ENCODE measurements at regions not wholly inside any gene's neighbourhood (a gene's known extent, or its start where the extent isn't known, plus 50 kb on each side); places are given as distances from the start of the nearest gene placed in this dataset.

GRCh38 chr2:226558418-226558817 lies 241.2 kb downstream of the IRS1 start:
- Histone ChIP-seq H3K27me3 (ENCODE audit: insufficient read depth, low read depth, severe bottlenecking) (no peaks in the 10 kb centered on the region), H3K36me3 (no peaks in the 10 kb centered on the region), H3K4me3 (ENCODE audit: low read depth, low read length) (no peak overlapping the region), H3K9me3 (ENCODE audit: severe bottlenecking) (no peaks in the 10 kb centered on the region), H3K27ac (no peak overlapping the region)
- TF ChIP-seq, protein P1, sequence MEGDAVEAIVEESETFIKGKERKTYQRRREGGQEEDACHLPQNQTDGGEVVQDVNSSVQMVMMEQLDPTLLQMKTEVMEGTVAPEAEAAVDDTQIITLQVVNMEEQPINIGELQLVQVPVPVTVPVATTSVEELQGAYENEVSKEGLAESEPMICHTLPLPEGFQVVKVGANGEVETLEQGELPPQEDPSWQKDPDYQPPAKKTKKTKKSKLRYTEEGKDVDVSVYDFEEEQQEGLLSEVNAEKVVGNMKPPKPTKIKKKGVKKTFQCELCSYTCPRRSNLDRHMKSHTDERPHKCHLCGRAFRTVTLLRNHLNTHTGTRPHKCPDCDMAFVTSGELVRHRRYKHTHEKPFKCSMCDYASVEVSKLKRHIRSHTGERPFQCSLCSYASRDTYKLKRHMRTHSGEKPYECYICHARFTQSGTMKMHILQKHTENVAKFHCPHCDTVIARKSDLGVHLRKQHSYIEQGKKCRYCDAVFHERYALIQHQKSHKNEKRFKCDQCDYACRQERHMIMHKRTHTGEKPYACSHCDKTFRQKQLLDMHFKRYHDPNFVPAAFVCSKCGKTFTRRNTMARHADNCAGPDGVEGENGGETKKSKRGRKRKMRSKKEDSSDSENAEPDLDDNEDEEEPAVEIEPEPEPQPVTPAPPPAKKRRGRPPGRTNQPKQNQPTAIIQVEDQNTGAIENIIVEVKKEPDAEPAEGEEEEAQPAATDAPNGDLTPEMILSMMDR (IDR thresholded peaks at IDR 0.05; ENCODE audit: low read depth, low read length) = no peak
- no peak for DNase-seq

GRCh38 chr2:226556050-226556449 lies 243.6 kb downstream of the IRS1 start:
- H3K4me3 ChIP-seq (ENCODE audit: low read depth, low read length) = no peak overlapping the region
- H3K36me3 ChIP-seq = no peaks in the 10 kb centered on the region
- DNase-seq = no peak
- H3K9me3 ChIP-seq (ENCODE audit: severe bottlenecking) = no peaks in the 10 kb centered on the region
- no peaks in the 10 kb centered on the region for H3K27me3 ChIP-seq (ENCODE audit: insufficient read depth, low read depth, severe bottlenecking)
- TF ChIP-seq, protein P1 (IDR thresholded peaks at IDR 0.05; ENCODE audit: low read depth, low read length) = no peak
- H3K27ac ChIP-seq = no peak overlapping the region

- no peaks in the 10 kb centered on the region for H3K36me3 ChIP-seq
- H3K4me3 ChIP-seq (ENCODE audit: low read depth, low read length) = no peak overlapping the region
- H3K27ac ChIP-seq = no peak overlapping the region
- H3K27me3 ChIP-seq (ENCODE audit: insufficient read depth, low read depth, severe bottlenecking) = no peaks in the 10 kb centered on the region
- TF ChIP-seq, protein P1 (IDR thresholded peaks at IDR 0.05; ENCODE audit: low read depth, low read length) = no peak
- H3K9me3 ChIP-seq (ENCODE audit: severe bottlenecking) = no peaks in the 10 kb centered on the region
- DNase-seq = no peak
Measured at GRCh38 chr2:226554701-226555100, 244.9 kb downstream of the IRS1 start.

GRCh38 chr2:226553333-226553732 lies 246.3 kb downstream of the IRS1 start:
- Histone ChIP-seq H3K27me3 (ENCODE audit: insufficient read depth, low read depth, severe bottlenecking) (no peaks in the 10 kb centered on the region), H3K4me3 (ENCODE audit: low read depth, low read length) (no peak overlapping the region), H3K36me3 (no peaks in the 10 kb centered on the region), H3K27ac (no peak overlapping the region), H3K9me3 (ENCODE audit: severe bottlenecking) (no peaks in the 10 kb centered on the region)
- no peak for DNase-seq
- TF ChIP-seq, protein P1 (IDR thresholded peaks at IDR 0.05; ENCODE audit: low read depth, low read length) = no peak

DNA sequence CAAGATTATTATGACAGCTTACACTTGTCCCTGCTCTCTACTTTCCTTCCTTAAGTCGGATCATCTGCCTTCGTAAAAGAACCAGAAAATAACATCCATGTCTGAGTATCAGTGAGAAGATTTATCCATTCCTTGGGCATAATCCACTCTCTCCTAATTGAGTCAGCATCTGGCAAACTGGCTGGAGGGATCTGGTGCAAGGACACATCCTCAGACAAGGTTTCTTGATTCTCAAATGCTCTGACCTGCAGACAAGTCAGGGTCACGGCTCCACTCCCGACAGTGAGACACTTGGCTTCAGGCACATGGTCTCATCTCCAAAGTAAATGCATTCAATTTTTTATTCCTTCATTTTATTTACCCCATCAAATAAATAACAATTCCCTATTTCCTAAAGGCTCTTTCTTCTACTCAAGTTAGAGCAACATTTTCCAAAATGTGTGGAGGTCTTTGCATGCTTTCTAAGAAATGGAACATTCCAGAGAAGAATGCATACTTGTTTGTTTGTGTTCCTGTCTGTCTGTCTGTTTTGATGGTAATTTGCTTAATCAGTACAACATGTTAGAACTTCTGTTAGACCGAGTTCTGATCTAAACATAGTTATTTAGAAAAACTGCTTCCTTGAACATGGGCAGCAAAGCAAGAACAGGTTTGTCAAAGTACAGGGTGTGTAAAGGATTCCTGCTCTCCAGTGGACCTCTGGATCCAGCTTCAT lies 246.9 kb downstream of the IRS1 start:
- no peak overlapping the region for H3K4me3 ChIP-seq (ENCODE audit: low read depth, low read length)
- no peak overlapping the region for H3K27ac ChIP-seq
- no peaks in the 10 kb centered on the region for H3K36me3 ChIP-seq
- no peaks in the 10 kb centered on the region for H3K27me3 ChIP-seq (ENCODE audit: insufficient read depth, low read depth, severe bottlenecking)
- no peaks in the 10 kb centered on the region for H3K9me3 ChIP-seq (ENCODE audit: severe bottlenecking)
- TF ChIP-seq, protein P1 (IDR thresholded peaks at IDR 0.05; ENCODE audit: low read depth, low read length) = no peak
- peak; percentile 70 for DNase-seq

Data from WERI-Rb-1 (cell line).